ENCODE measurements at regions not wholly inside any gene's neighbourhood (a gene's known extent, or its start where the extent isn't known, plus 50 kb on each side); places are given as distances from the start of the nearest gene placed in this dataset.
"Not testable (repeated sequence)": the region's sequence is repeated elsewhere in the genome, so short reads cannot be mapped to it uniquely, and the experiment has no call there.

DNA sequence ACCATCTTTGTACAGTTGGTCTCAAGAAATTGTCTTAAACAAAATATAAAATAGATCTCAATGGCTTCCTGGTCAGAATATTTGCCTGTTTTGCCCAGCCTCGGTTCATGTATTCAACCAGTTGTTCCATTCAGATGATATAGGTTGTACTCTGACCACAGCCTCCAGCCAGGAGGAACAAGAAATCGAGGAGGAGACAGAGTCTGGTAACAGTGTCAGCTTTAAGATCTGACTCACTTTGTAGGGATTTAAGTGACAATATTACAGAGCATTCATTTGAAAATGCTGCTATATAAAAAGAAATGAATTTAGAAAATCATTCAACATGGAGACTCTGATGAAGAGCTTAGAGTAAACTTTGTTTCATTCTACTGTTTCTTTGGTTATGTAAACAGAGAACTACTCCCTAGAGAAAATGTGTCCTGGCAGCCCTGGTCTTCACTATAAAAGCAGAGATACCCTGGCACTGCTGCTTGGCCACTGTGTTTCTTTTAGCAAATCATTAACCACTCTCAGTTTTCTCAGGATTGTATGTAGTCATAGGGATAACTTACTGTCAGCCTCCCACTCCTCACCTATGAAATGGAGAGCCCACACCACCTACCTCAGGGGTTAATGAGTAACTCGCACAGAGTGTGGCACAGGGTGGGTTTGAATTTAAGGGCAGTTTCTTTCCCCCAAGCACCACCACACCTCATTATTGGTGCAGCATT, 53.5 kb downstream of the PAGE2 start:
- DNase-seq (ENCODE audit: low read depth), result no peak

DNA sequence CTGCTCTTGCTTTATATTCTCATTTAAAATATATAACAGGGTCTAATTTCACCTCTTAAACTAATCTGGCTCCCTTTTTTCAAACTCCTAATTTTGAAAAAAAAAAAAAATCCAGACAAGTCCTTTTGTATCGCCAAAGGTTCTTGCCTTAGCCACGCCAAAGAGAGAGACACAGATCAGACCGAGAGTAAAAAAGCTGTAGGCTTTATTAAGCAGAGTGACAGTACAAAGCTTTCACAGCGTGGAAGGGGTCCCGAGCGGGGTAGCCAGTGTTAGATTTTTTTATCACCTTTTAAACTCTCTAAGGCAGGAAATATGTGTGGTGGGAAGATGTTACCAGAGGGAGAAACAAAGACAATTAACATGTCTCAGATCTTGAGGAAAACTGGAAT, 54.1 kb downstream of the PAGE2 start:
- no peak for DNase-seq (ENCODE audit: low read depth)

DNA sequence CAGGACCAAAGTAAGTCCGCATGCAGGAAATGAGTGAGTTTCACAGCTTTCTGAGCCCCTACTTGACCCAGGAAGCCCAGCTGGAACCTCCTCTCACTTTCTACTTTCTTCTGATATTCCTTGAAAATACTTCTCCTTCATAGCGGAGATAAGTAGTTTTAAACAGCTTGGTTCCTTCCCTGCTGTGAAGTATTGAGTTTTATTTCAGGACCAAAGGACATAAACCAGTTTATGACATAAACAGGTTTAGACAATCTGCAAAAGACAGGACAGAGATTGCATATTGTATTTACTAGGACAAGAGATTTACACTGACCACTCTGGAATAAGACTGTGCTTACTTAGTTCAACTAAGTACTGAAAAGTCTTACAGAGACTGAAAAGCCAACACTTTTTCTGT, 54.8 kb downstream of the PAGE2 start:
- DNase-seq (ENCODE audit: low read depth), result no peak

DNA sequence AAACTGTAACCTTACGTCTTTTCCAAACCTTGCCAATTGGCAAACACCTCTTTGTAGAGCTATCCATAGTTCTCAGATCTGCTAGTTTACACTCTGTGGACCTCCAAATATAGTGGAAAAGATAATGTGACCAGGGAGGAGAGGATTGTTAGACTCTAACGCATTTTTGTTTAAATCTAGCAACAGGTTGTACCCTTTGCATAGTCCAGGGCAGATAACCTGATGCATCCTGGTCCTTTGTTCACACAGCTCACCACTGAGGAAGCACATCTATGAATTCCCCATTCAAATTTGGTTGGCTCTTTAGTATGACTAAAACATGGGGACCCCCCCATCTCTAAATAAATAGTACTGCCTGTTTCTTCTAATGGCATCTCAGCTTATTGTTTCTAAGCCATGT, 55.9 kb downstream of the PAGE2 start:
- DNase-seq (ENCODE audit: low read depth), result no peak

DNA sequence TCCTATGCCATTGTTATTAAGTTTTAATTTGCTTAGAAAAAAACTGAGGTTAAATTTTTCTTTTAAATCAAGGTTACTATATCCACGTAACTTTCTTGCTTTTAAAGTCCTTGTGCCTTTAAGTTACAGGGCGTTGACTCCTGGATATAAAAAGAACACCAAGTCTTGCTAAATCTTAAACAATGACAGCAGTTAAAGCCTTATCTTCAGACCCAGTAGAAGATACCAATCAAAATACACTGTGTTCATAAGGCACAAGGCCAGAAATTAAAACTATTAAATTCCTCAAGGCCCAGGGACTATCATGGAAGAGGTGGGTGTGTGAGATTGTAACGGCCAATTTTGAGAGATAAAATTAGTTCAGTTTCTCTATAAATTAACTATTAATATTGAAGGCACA, 60.4 kb downstream of the PAGE2 start:
- DNase-seq (ENCODE audit: low read depth), result no peak

DNA sequence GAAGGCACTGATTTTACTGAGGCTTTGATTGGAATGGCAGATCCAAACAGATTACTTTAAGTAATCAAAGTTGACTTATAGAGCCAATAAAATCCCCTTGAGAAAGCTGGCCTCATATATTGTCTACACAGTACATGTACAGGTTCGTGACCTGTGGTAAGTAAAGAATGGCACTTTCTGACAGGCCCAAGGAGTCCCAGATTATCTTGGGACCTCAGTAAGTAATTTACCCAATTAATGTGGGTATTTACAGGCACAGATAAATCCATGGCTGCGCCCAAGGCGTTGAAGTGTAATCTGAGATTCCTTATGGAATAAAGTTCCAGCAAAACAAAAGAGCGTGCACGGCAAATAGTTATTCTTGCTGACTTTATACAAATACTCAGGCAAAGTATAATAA, 62.4 kb downstream of the PAGE2 start:
- no peak for DNase-seq (ENCODE audit: low read depth)

DNA sequence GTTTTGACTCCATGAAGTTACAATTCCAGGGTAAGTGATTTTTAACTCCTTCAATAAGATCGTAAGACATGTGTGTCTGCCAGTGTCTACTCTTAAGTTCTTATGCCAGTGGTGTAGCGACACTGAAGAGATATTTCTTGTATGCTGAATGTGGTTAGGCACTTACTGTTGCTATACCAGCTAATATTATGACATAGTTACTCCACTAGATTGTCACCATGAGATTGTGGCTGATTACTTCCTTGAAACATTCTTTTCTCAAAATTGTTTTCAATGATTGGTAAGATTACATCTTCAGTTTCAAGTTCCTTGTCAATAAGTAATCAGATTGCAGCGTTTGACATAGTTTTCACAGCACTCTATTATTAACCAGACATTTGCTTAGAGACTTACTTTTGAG, 60.6 kb upstream of the PAGE5 start:
- DNase-seq (ENCODE audit: low read depth), result no peak

DNA sequence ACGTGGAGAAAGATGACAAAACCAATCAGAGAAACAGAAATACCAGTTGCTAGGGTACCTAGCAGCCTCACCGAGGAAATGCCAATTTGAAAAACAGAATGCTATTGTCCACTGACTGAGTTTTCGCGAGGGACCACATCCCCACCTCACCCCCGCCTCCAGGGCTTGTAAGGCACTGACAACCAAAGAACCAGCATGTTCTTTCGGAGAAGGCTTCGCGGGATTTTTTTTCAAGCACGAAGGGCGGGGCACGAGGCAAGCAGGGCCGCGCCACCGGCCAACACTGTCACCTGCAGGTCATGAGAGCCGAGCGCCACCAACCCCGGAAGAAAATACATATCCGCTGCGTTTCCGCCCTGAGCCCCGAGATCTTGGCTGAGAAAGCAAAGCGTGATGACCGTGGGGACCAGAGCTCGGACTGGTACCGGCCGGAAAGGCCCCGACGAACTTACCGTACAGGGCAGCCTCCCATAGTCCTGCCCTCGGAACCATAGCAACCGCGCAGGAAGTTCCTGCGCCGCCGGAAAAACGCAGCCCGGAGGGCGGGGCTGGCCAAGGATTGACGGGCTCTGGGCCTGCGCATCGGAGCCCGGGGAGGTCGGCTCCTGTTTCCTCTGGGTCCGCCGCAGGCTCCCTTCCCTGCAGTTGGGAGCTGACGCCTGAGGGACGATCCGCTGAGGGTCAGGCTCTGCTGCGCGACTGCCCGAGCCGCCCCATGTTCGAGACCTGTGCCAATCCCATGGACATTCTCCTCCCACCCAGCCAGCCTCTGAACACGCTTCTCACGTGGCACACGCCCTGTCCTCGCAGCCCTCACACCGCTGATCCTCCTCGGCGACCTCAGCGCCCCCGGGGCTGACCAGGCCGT, 59.2 kb upstream of the PAGE5 start:
- DNase-seq (ENCODE audit: low read depth), result peak; percentile 81

DNA sequence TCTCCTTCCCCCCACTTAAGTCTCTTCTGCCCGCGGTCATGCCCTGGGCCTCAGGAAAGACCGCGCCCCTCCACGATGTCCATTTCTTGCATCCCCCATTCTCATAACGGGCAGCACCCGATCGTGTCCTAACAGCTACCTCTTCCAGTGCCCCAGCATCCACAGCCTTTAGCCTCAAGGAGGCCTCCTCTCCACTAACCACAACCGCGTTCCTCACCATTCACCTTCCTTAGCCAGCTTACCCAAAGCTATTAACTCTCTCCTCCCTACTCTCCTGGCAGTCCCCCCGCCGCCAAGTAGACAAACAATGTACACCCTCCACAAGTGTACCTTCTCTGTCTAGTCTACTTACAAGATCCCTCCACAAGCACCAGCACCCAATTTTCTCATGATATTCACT, 58.6 kb upstream of the PAGE5 start:
- no peak for DNase-seq (ENCODE audit: low read depth)

DNA sequence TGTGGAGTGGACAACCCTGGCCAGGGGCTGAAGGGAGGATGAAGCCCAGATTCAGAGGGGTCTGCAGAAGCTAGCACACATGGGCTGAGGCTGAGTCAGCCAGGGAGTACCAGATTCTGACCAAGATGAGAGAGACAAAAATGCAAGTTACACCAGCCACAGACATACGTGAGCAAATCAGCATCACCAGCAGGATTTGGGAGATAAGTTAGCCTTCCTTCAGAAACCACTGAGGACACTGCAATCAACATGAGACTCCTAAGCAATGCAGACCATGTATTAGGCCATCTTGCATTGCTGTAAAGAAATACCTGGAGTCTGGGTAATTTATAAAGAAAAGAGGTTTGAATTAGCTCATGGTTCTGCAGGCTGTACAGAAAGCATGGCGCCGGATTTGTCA, 57.0 kb upstream of the PAGE5 start:
- DNase-seq (ENCODE audit: low read depth), result no peak

DNA sequence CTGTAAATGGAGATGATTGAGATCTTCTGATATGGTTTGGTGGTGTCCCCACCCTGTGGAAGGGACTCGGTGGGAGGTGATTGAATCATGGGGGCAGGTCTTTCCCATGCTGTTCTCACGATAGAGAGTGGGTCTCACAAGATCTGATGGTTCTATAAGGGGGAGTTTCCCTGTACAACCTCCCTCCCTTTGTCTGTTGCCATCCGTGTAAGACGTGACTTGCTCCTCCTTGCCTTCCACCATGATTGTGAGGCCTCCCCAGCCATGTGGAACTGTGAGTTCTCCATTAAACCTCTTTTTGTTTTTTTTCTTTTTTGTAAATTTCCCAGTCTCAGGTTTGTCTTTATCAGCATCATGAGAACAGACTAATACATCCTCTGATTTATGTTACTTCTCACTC, 55.1 kb upstream of the PAGE5 start:
- not testable (repeated sequence) for DNase-seq (ENCODE audit: low read depth)

DNA sequence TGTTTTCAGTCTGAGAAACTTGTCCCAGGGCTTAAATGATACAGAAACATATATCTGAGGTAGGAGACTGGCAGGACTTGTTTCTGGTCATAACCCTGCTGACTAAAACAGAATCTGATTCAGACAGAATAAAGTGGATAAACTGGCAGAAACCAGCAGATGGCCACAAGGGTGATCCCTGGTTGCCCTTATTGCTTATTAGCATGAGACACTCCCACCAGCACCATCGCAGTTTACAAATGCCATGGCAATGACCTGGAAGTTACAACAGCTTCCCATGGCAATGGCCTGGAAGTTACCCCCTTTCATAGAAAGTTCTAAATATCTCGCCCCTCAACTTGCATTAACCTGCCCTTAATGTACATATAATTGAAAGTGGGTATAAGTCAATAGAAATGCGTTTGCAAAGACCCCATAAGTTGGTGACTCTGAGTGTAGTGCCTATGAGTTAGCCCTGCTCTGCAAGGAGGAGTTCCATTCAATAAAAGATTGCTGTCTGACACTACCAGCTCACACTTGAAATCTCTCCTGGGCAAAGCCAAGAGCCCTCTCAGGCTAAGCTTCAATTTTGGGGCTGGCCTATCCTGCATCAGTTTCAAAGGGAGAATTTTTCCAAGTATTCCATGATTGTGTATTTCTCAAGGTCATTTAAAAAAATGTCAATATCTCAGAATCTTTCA, 52.9 kb upstream of the PAGE5 start:
- DNase-seq (ENCODE audit: low read depth), result no peak

DNA sequence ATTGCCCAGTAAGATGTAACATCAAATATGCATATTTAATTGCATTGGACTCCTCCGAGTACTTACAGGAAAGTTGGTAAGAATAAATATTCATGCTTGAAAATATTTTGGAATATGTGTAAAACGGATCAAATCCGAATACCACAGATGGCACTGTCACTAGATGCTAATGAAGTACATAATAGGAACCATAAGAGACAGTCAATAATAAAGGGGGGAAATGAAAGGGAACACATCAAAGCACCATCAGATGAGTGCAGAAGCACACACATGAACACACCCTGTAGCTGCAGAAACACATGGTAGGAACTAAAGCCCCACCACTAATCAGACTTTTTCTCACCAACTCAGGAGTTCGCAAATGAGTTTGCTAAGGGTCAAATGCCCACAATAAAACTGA, 52.2 kb upstream of the PAGE5 start:
- no peak for DNase-seq (ENCODE audit: low read depth)

DNA sequence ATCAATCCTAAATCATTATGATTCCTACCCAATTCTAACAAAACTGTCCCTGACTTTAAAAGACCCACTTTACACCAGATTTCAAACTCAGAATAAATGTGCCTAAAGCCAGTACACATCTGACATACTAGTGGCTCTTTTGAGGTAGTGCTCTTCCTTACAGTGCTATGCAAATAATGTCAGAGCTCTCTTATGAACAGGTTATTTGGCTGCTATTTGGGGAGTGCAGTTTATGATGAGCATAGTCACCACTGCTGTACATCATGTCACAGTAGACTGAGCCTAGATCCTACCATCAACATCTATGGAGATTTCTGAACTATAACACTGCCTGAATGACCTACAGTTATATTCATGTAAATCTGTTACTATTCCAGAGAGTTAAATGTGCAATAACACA, 50.4 kb upstream of the PAGE5 start:
- DNase-seq (ENCODE audit: low read depth), result no peak
